Liver (tissue), 7 donors: ENCODE measurements at regions not wholly inside any gene's neighbourhood (a gene's known extent, or its start where the extent isn't known, plus 50 kb on each side); places are given as distances from the start of the nearest gene placed in this dataset.

Experiments
- DNase-seq: peaks from one replicate; pipeline ENCODE4 v3.0.0-alpha.2; 2017; ENCODE audit warnings: low spot score
- H3K27ac ChIP-seq, 2 donors: one replicate each; pipeline ENCODE4 v1.7.0; 2013; ENCODE audit warnings: inconsistent platforms in 2 of 2, low read length in 2 of 2, control low read depth in 1 of 2, low read depth in 1 of 2, mild to moderate bottlenecking in 1 of 2
- H3K27me3 ChIP-seq, 4 donors: one replicate each; pipeline versions ENCODE4 v1.6.1 to v1.7.0; 2013; ENCODE audit warnings: low read length in 3 of 4, inconsistent platforms in 1 of 4, mild to moderate bottlenecking in 1 of 4, moderate library complexity in 1 of 4; ENCODE audit not compliant: control insufficient read depth in 4 of 4, insufficient read depth in 4 of 4
- H3K36me3 ChIP-seq, 4 donors: one replicate each; pipeline versions ENCODE4 v1.6.1 to v1.7.0; 2013; ENCODE audit warnings: low read length in 3 of 4, mild to moderate bottlenecking in 3 of 4, low read depth in 1 of 4, moderate library complexity in 1 of 4; ENCODE audit not compliant: control insufficient read depth in 4 of 4, insufficient read depth in 3 of 4
- H3K4me1 ChIP-seq, 4 donors: one replicate each; pipeline versions ENCODE4 v1.6.1 to v1.7.0; 2013; ENCODE audit warnings: low read length in 3 of 4, mild to moderate bottlenecking in 3 of 4, moderate library complexity in 1 of 4; ENCODE audit not compliant: control insufficient read depth in 4 of 4, insufficient read depth in 4 of 4
- H3K4me3 ChIP-seq, 3 donors: one replicate each; pipeline versions ENCODE4 v1.6.1 to v1.7.0; 2013; ENCODE audit warnings: low read length in 3 of 3, control low read depth in 1 of 3, low read depth in 1 of 3, mild to moderate bottlenecking in 1 of 3
- H3K9ac ChIP-seq, 2 donors: one replicate each; pipeline ENCODE4 v1.7.0; 2013; ENCODE audit warnings: low read length in 2 of 2, mild to moderate bottlenecking in 2 of 2, moderate library complexity in 2 of 2, control low read depth in 1 of 2, low read depth in 1 of 2
- H3K9me3 ChIP-seq, 4 donors: one replicate each; pipeline versions ENCODE4 v1.6.1 to v1.7.0; 2013; ENCODE audit warnings: low read length in 3 of 4; ENCODE audit not compliant: control insufficient read depth in 4 of 4
- FOXA2 ChIP-seq: IDR thresholded peaks from 2 replicates; pipeline ENCODE4 v1.6.1; 2016; ENCODE audit warnings: antibody characterized with exemption
- HNF4A ChIP-seq, 2 donors: conservative IDR thresholded peaks; 2 replicates each; pipeline ENCODE4 v1.6.1; 2016; ENCODE audit warnings: antibody characterized with exemption in 2 of 2, mild to moderate bottlenecking in 2 of 2
- HNF4G ChIP-seq: IDR thresholded peaks from 2 replicates; pipeline ENCODE4 v1.6.1; 2016; ENCODE audit warnings: antibody characterized with exemption
- NR2F2 ChIP-seq: IDR thresholded peaks from 2 replicates; pipeline ENCODE4 v1.6.1; 2016; ENCODE audit warnings: antibody characterized with exemption
- RAD21 ChIP-seq, 2 donors: IDR thresholded peaks; 2 replicates each; pipeline ENCODE4 v1.6.1; 2016; ENCODE audit warnings: antibody characterized with exemption in 2 of 2, mild to moderate bottlenecking in 2 of 2
- RXRA ChIP-seq, 2 donors: IDR thresholded peaks; 2 replicates each; pipeline ENCODE4 v1.6.1; 2017 to 2018; ENCODE audit warnings: antibody characterized with exemption in 2 of 2, mild to moderate bottlenecking in 1 of 2
- YY1 ChIP-seq: IDR thresholded peaks from 2 replicates; pipeline ENCODE4 v1.6.1; 2016; ENCODE audit warnings: antibody characterized with exemption, mild to moderate bottlenecking
- WGBS: extraction: QIAGEN DNeasy Blood & Tissue Kit; methylation state at CpG from one replicate; pipeline ENCODE4 v1.1.7; 2013; 5-methylcytosine and 5-hydroxymethylcytosine counted together
- TF ChIP-seq, protein P1 (sequence below): IDR thresholded peaks from 2 replicates; pipeline ENCODE4 v1.6.1; 2016; ENCODE audit warnings: antibody characterized with exemption
- TF ChIP-seq, protein P2 (sequence below): IDR thresholded peaks from 2 replicates; pipeline ENCODE4 v1.6.1; 2016; ENCODE audit warnings: antibody characterized with exemption, mild to moderate bottlenecking
- TF ChIP-seq, protein P3 (sequence below): IDR thresholded peaks from 2 replicates; pipeline ENCODE4 v1.6.1; 2016; ENCODE audit warnings: antibody characterized with exemption
- donor health status: healthy.
- donor health status: healthy.
- donor health status: healthy.
- donor health status: healthy.

DNA sequence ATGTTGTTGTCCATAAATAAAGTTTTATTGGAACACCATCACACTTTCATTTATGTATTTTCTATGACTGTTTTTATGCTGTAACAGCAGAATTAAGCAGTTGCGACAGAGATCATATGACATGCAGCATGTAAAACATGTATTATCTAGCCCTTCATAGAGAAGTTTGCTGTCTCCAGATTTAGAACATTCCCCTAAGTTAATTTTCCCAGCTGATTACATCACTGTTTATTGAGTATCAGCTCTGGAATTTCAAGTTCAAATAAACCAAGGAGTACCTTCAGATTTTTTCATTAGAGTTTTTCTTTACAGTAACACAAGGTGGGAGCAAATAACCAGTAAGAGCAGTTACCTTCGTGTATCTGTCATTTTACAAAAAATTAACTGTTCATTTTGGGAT, 792.8 kb downstream of the USP25 start:
- Histone ChIP-seq H3K27me3 (no peaks in the 10 kb centered on the region), H3K9ac (no peak overlapping the region), H3K4me3 (no peak overlapping the region), H3K9me3 (no peaks in the 10 kb centered on the region), H3K27ac (no peak overlapping the region), H3K4me1 (peaks cover 0 to 11% (median 4%) of the 10 kb centered on the region in 4 donors), H3K36me3 (no peaks in the 10 kb centered on the region)
- TF ChIP-seq RXRA (IDR thresholded peaks at IDR 0.05), result no peak
- no peak for TF ChIP-seq HNF4G
- TF ChIP-seq, protein P1, sequence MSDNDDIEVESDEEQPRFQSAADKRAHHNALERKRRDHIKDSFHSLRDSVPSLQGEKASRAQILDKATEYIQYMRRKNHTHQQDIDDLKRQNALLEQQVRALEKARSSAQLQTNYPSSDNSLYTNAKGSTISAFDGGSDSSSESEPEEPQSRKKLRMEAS, result no peak
- TF ChIP-seq RAD21 (IDR thresholded peaks at IDR 0.05), result peak in 1 of 2 donors; percentile 25
- no peak for TF ChIP-seq YY1
- WGBS, result 57% methylated on average over 2 of the region's 2 CpGs
- DNase-seq, result no peak

DNA sequence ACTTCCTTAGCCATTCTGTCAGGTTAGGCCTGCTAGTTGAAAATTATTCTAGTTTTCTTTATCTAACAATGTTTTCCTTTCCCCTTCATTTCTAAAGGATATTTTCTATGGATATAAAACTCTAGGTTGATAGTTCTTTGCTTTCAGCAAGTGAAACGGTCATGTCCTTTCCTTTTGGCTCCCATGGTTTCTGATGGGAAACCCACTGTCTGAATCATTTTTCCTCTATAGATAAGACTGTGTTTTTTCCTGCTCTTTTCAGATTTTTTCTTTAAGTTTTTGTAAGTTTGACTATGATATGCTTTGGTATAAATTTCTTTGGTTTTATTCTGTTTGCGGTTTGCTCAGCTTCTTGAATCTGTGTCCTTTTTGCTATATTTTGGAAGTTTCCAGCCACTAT, 800.9 kb downstream of the USP25 start:
- no peak for DNase-seq
- Histone ChIP-seq H3K9me3 (no peaks in the 10 kb centered on the region), H3K4me1 (peaks cover 0 to 15% (median 12%) of the 10 kb centered on the region in 4 donors), H3K4me3 (no peak overlapping the region), H3K27me3 (no peaks in the 10 kb centered on the region), H3K9ac (no peak overlapping the region), H3K27ac (no peak overlapping the region), H3K36me3 (no peaks in the 10 kb centered on the region)
- WGBS, result 87% methylated on average over 2 of the region's 2 CpGs
- TF ChIP-seq RXRA (IDR thresholded peaks at IDR 0.05), result no peak
- TF ChIP-seq, protein P2, sequence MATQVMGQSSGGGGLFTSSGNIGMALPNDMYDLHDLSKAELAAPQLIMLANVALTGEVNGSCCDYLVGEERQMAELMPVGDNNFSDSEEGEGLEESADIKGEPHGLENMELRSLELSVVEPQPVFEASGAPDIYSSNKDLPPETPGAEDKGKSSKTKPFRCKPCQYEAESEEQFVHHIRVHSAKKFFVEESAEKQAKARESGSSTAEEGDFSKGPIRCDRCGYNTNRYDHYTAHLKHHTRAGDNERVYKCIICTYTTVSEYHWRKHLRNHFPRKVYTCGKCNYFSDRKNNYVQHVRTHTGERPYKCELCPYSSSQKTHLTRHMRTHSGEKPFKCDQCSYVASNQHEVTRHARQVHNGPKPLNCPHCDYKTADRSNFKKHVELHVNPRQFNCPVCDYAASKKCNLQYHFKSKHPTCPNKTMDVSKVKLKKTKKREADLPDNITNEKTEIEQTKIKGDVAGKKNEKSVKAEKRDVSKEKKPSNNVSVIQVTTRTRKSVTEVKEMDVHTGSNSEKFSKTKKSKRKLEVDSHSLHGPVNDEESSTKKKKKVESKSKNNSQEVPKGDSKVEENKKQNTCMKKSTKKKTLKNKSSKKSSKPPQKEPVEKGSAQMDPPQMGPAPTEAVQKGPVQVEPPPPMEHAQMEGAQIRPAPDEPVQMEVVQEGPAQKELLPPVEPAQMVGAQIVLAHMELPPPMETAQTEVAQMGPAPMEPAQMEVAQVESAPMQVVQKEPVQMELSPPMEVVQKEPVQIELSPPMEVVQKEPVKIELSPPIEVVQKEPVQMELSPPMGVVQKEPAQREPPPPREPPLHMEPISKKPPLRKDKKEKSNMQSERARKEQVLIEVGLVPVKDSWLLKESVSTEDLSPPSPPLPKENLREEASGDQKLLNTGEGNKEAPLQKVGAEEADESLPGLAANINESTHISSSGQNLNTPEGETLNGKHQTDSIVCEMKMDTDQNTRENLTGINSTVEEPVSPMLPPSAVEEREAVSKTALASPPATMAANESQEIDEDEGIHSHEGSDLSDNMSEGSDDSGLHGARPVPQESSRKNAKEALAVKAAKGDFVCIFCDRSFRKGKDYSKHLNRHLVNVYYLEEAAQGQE, result no peak

DNA sequence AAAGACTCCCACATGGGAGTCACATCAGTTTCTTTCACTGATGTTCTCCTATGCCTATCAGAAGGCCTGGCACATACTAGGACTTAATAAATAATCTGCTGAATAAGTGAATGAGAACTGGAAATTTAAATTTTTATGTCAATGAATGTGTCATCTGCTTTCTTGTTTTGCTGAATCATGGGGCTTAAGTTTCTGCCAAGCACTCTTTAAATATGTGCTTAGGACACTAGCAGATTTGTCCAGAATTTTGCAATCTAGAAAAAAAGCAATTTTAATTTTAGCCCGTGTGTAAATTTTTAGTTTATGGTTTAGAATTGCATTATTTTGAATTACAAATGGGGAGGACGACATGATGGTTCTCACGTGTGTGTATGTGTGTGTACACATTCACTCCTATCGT, 803.1 kb downstream of the USP25 start:
- Histone ChIP-seq H3K4me1 (peaks cover 0 to 15% (median 12%) of the 10 kb centered on the region in 4 donors), H3K36me3 (no peaks in the 10 kb centered on the region), H3K9ac (peak overlapping the region in 1 of 2 donors; percentile 41), H3K9me3 (no peaks in the 10 kb centered on the region), H3K27me3 (no peaks in the 10 kb centered on the region), H3K4me3 (no peak overlapping the region), H3K27ac (peak overlapping the region; percentile 88 to 91)
- TF ChIP-seq NR2F2, result no peak
- TF ChIP-seq FOXA2, result no peak
- TF ChIP-seq, protein P3, sequence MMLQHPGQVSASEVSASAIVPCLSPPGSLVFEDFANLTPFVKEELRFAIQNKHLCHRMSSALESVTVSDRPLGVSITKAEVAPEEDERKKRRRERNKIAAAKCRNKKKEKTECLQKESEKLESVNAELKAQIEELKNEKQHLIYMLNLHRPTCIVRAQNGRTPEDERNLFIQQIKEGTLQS, result no peak
- no peak for TF ChIP-seq HNF4A (conservative IDR thresholded peaks at IDR 0.05)
- TF ChIP-seq YY1, result peak; percentile 49
- 36% methylated on average over 4 of the region's 4 CpGs for WGBS
- no peak for DNase-seq
